H1 (cell line): ENCODE measurements at regions not wholly inside any gene's neighbourhood (a gene's known extent, or its start where the extent isn't known, plus 50 kb on each side); places are given as distances from the start of the nearest gene placed in this dataset.
A peak's percentile ranks its signal among the peaks of the same experiment; 100 is the strongest.

Source experiments
- CTCF ChIA-PET: fragments of 300-600 bp; sonication (Branson Sonifier 250); formaldehyde crosslinking; loops from one replicate; lab custom pipeline; 2021; ENCODE audit not compliant: partially characterized antibody; lab: Charles Lee
- POLR2A ChIA-PET: fragments of 300-600 bp; sonication (Branson Sonifier 250); formaldehyde crosslinking; loops from one replicate; lab custom pipeline; 2021; ENCODE audit warnings: inconsistent platforms; ENCODE audit not compliant: partially characterized antibody; lab: Charles Lee
- DNase-seq, 2 experiments: peaks; one replicate each; pipeline versions ENCODE4 v3.0.0 to v3.0.0-alpha.2; 2010 to 2022; ENCODE audit warnings: low spot score in 2 of 2, low read depth in 1 of 2, mixed read lengths in 1 of 2
- FAIRE-seq: peaks from 2 replicates; lab custom pipeline; 2011; peaks lifted over from hg19 to GRCh38; lab: Jason Lieb, UNC
- H2AFZ ChIP-seq: 2 replicates; pipeline ENCODE4 v1.8.1; 2012; ENCODE audit warnings: low read length, inconsistent platforms
- H2AK5ac ChIP-seq: 2 replicates; pipeline ENCODE4 v1.6.1; 2013; ENCODE audit warnings: low read depth, low read length
- H2BK120ac ChIP-seq: replicated peaks from 2 replicates; pipeline ENCODE3; 2013; ENCODE audit warnings: low read depth, low read length, inconsistent platforms
- H2BK12ac ChIP-seq: 2 replicates; pipeline ENCODE4 v1.6.1; 2013; ENCODE audit warnings: low read depth, low read length
- H2BK15ac ChIP-seq: 2 replicates; pipeline ENCODE4 v1.6.1; 2013; ENCODE audit warnings: low read length
- H2BK20ac ChIP-seq: 2 replicates; pipeline ENCODE4 v1.6.1; 2013; ENCODE audit warnings: low read length
- H2BK5ac ChIP-seq: 2 replicates; pipeline ENCODE4 v1.6.1; 2013; ENCODE audit warnings: low read depth, low read length
- H3K14ac ChIP-seq: 2 replicates; pipeline ENCODE4 v1.6.1; 2013; ENCODE audit warnings: inconsistent platforms; ENCODE audit not compliant: insufficient read length
- H3K18ac ChIP-seq: 2 replicates; pipeline ENCODE4 v1.6.1; 2013; ENCODE audit warnings: low read length; ENCODE audit errors: extremely low read depth
- H3K23ac ChIP-seq: 2 replicates; pipeline ENCODE4 v1.6.1; 2013; ENCODE audit warnings: inconsistent platforms; ENCODE audit not compliant: insufficient read length
- H3K23me2 ChIP-seq: 2 replicates; pipeline ENCODE4 v1.6.1; 2013; ENCODE audit warnings: low read depth, low read length
- H3K27ac ChIP-seq: 2 replicates; pipeline ENCODE4 v1.6.1; 2011; ENCODE audit warnings: low read depth, low read length, inconsistent platforms
- H3K27me3 ChIP-seq, 4 experiments: replicated peaks in 1 of 4; 1 replicate in 1 of 4; 2 replicates in 3 of 4; pipeline versions ENCODE4 v1.6.1 to v1.8.1; 2011 to 2013; ENCODE audit warnings: low read length in 3 of 4, mild to moderate bottlenecking in 3 of 4, inconsistent platforms in 2 of 4, mixed read lengths in 2 of 4, moderate library complexity in 1 of 4; ENCODE audit not compliant: control insufficient read depth in 3 of 4, insufficient read depth in 3 of 4; ENCODE audit errors: extremely low read depth in 1 of 4
- H3K36me3 ChIP-seq, 4 experiments: 2 replicates each; pipeline versions ENCODE4 v1.6.1 to v1.8.1; 2011 to 2013; ENCODE audit warnings: mild to moderate bottlenecking in 4 of 4, low read length in 3 of 4, moderate library complexity in 2 of 4, control low read depth in 1 of 4, inconsistent platforms in 1 of 4; ENCODE audit not compliant: insufficient read depth in 4 of 4, control insufficient read depth in 2 of 4
- H3K4ac ChIP-seq: replicated peaks from 2 replicates; pipeline ENCODE3; 2013; ENCODE audit warnings: low read length, low read depth, mixed read lengths, inconsistent platforms; ENCODE audit not compliant: insufficient read length
- H3K4me1 ChIP-seq, 4 experiments: replicated peaks in 1 of 4; 1 replicate in 1 of 4; 2 replicates in 3 of 4; pipeline versions ENCODE4 v1.6.1 to v1.8.1; 2011 to 2013; ENCODE audit warnings: low read length in 3 of 4, inconsistent platforms in 2 of 4, mixed read lengths in 1 of 4; ENCODE audit not compliant: insufficient read depth in 4 of 4, control insufficient read depth in 3 of 4
- H3K4me2 ChIP-seq, 2 experiments: 2 replicates each; pipeline versions ENCODE4 v1.6.1 to v1.8.1; 2011 to 2013; ENCODE audit warnings: low read depth in 2 of 2, low read length in 2 of 2, control low read depth in 1 of 2, inconsistent platforms in 1 of 2, mild to moderate bottlenecking in 1 of 2; ENCODE audit not compliant: insufficient read depth in 1 of 2
- H3K4me3 ChIP-seq, 4 experiments: fragments of 200-600, 300-600 bp in 1 of 4; sonication (generic), shearing (Covaris generic), sonication (Bioruptor Twin) in 1 of 4; 2 replicates each; pipeline versions ENCODE4 v1.5.1 to v1.8.1; 2011 to 2016; ENCODE audit warnings: low read length in 4 of 4, low read depth in 3 of 4, control low read depth in 2 of 4, inconsistent platforms in 2 of 4, mild to moderate bottlenecking in 2 of 4, mixed read lengths in 1 of 4, moderate library complexity in 1 of 4; ENCODE audit not compliant: insufficient read depth in 2 of 4; ENCODE audit errors: extremely low read depth in 1 of 4
- H3K56ac ChIP-seq: replicated peaks from 2 replicates; pipeline ENCODE3; 2013; ENCODE audit warnings: low read depth, mild to moderate bottlenecking, mixed read lengths, low read length, inconsistent platforms; ENCODE audit not compliant: insufficient read length
- H3K79me1 ChIP-seq: 2 replicates; pipeline ENCODE4 v1.6.1; 2013; ENCODE audit warnings: low read depth, low read length, control low read depth
- H3K79me2 ChIP-seq, 2 experiments: 2 replicates each; pipeline versions ENCODE4 v1.6.1 to v1.8.1; 2012 to 2013; ENCODE audit warnings: low read length in 2 of 2, mild to moderate bottlenecking in 2 of 2, inconsistent platforms in 1 of 2; ENCODE audit not compliant: insufficient read depth in 2 of 2, control insufficient read depth in 1 of 2
- H3K9ac ChIP-seq, 4 experiments: replicated peaks in 1 of 4; 1 replicate in 1 of 4; 2 replicates in 3 of 4; pipeline versions ENCODE4 v1.6.1 to v1.8.1; 2011 to 2013; ENCODE audit warnings: low read depth in 3 of 4, low read length in 3 of 4, control low read depth in 2 of 4, mild to moderate bottlenecking in 2 of 4, moderate library complexity in 2 of 4, inconsistent platforms in 1 of 4; ENCODE audit errors: extremely low read depth in 1 of 4
- H3K9me3 ChIP-seq, 2 experiments: 2 replicates each; pipeline versions ENCODE4 v1.6.1 to v1.8.1; 2012 to 2013; ENCODE audit warnings: mild to moderate bottlenecking in 2 of 2, moderate library complexity in 2 of 2, control low read depth in 1 of 2, inconsistent platforms in 1 of 2, low read depth in 1 of 2, low read length in 1 of 2, mixed read lengths in 1 of 2; ENCODE audit not compliant: insufficient read depth in 2 of 2
- H4K20me1 ChIP-seq, 2 experiments: replicated peaks in 1 of 2; 2 replicates each; pipeline versions ENCODE3 to v1.8.1; 2011 to 2013; ENCODE audit warnings: inconsistent platforms in 2 of 2, low read length in 2 of 2, mild to moderate bottlenecking in 1 of 2; ENCODE audit not compliant: insufficient read depth in 2 of 2, control insufficient read depth in 1 of 2
- H4K5ac ChIP-seq: 2 replicates; pipeline ENCODE4 v1.6.1; 2013; ENCODE audit warnings: low read length, low read depth, mixed read lengths, inconsistent platforms; ENCODE audit not compliant: insufficient read length
- H4K8ac ChIP-seq: 2 replicates; pipeline ENCODE4 v1.8.0; 2013; ENCODE audit warnings: mild to moderate bottlenecking, moderate library complexity, low read length, inconsistent platforms; ENCODE audit not compliant: insufficient read depth; ENCODE audit errors: extremely low read depth
- H4K91ac ChIP-seq: replicated peaks from 2 replicates; pipeline ENCODE3; 2013; ENCODE audit warnings: low read length, mixed read lengths, inconsistent platforms; ENCODE audit not compliant: insufficient read length
- BACH1 ChIP-seq: IDR thresholded peaks from 2 replicates; pipeline ENCODE4 v1.6.1; 2012; ENCODE audit warnings: low read length, improper control_type of control experiment
- BRCA1 ChIP-seq: IDR thresholded peaks from 2 replicates; pipeline ENCODE4 v1.6.1; 2012; ENCODE audit warnings: low read depth, low read length, improper control_type of control experiment
- CBX5 ChIP-seq: fragments of 300-800, 300-1000 bp; sonication (generic); IDR thresholded peaks from 2 replicates; pipeline ENCODE4 v1.7.1; 2016; ENCODE audit warnings: antibody characterized with exemption, low read length, low read depth
- EZH2 ChIP-seq: fragments of 200-600 bp; sonication (generic); IDR thresholded peaks from 2 replicates; pipeline ENCODE4 v1.7.1; 2012; ENCODE audit warnings: low read depth, mild to moderate bottlenecking, moderate library complexity, low read length, inconsistent platforms; ENCODE audit not compliant: severe bottlenecking
- FOSL1 ChIP-seq: IDR thresholded peaks from 2 replicates; pipeline ENCODE4 v1.6.1; 2011; ENCODE audit warnings: mild to moderate bottlenecking, low read depth, low read length, moderate library complexity; ENCODE audit not compliant: insufficient read depth
- KDM1A ChIP-seq: fragments of 200-600, 300-600 bp; sonication (generic); IDR thresholded peaks from 2 replicates; pipeline ENCODE4 v1.7.1; 2016; ENCODE audit warnings: mild to moderate bottlenecking, low read length, borderline replicate concordance
- RBBP5 ChIP-seq: IDR thresholded peaks from 2 replicates; pipeline ENCODE4 v1.7.1; 2012; ENCODE audit warnings: low read depth, mild to moderate bottlenecking, inconsistent platforms, low read length, moderate library complexity, borderline replicate concordance
- RNF2 ChIP-seq: fragments of 200-900, 300-1000 bp; sonication (generic); IDR thresholded peaks from 2 replicates; pipeline ENCODE4 v1.7.1; 2016; ENCODE audit warnings: borderline replicate concordance, low read depth, mild to moderate bottlenecking, antibody characterized with exemption, low read length; ENCODE audit not compliant: poor library complexity, severe bottlenecking; ENCODE audit errors: missing control alignments
- SP2 ChIP-seq: IDR thresholded peaks from 2 replicates; pipeline ENCODE4 v1.6.1; 2012; ENCODE audit warnings: mild to moderate bottlenecking, low read length, inconsistent platforms
- USF2 ChIP-seq: IDR thresholded peaks from 2 replicates; pipeline ENCODE4 v1.6.1; 2011; ENCODE audit warnings: low read length, improper control_type of control experiment
- WGBS, 2 experiments: shearing (Covaris generic) in 1 of 2; methylation state at CpG; one replicate each; pipeline versions ENCODE4 v1.1.6 to v1.1.7; 2013 to 2015; ENCODE audit warnings: low lambda C conversion rate in 2 of 2, mixed read lengths in 2 of 2, inconsistent platforms in 1 of 2, low coverage in 1 of 2, missing lambda C conversion rate in 1 of 2; ENCODE audit not compliant: insufficient replicate concordance in 2 of 2, insufficient coverage in 1 of 2, insufficient read length in 1 of 2; ENCODE audit errors: extremely low coverage in 1 of 2, missing lambda C conversion rate in 1 of 2; 5-methylcytosine and 5-hydroxymethylcytosine counted together

DNA sequence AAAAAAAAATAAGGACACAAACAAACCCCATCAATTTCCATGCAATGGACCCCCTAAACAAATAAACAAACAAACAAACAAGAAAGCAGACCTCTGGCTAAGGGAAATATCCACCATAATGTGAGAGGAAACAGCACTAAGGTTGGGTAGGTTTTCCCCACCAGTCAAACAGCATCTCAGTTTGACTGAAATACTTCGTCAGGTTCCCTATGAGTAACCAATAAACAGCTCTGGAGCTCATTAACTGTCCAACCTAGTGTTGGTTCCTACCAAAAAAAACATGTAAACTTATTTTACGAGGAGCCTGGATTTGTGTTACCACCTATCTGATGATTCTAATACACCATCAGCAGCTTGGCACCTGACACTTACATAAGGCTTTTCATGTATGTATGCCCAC lies 198.5 kb upstream of the TARS1 start:
- H2BK120ac ChIP-seq, result no peak overlapping the region
- TF ChIP-seq EZH2, result no peak
- no peak for TF ChIP-seq CBX5
- TF ChIP-seq BRCA1, result no peak
- TF ChIP-seq BACH1, result no peak
- no peak for TF ChIP-seq SP2
- no peak for TF ChIP-seq FOSL1
- TF ChIP-seq RBBP5, result no peak
- no peak for TF ChIP-seq USF2
- TF ChIP-seq KDM1A, result no peak
- TF ChIP-seq RNF2, result no peak
- TF ChIP-seq, all 59 proteins: peak for 0
- ChIA-PET POLR2A (no interaction called here), CTCF (no interaction called here)
- Histone ChIP-seq H2AK5ac (no peak overlapping the region), H3K79me2 (no peaks in the 10 kb centered on the region), H3K56ac (no peak overlapping the region), H3K4me3 (no peak overlapping the region), H2BK12ac (no peak overlapping the region), H3K4me2 (no peak overlapping the region), H3K9me3 (no peaks in the 10 kb centered on the region), H3K18ac (no peak overlapping the region), H2BK15ac (no peak overlapping the region), H3K14ac (no peak overlapping the region), H3K79me1 (no peaks in the 10 kb centered on the region), H4K91ac (no peak overlapping the region), H4K5ac (no peak overlapping the region), H3K23me2 (no peaks in the 10 kb centered on the region), H3K27me3 (no peaks in the 10 kb centered on the region), H4K20me1 (no peaks in the 10 kb centered on the region), H3K36me3 (no peaks in the 10 kb centered on the region), H3K27ac (no peak overlapping the region), H4K8ac (no peak overlapping the region), H2BK20ac (no peak overlapping the region), H3K9ac (no peak overlapping the region), H3K4ac (no peak overlapping the region), H3K4me1 (no peaks in the 10 kb centered on the region), H2AFZ (no peak overlapping the region), H2BK5ac (no peak overlapping the region), H3K23ac (no peak overlapping the region)
- DNase-seq, result no peak
- peak; percentile 19 for FAIRE-seq
- WGBS, 2 experiments, result 93% methylated on average over 2 of the region's 2 CpGs; no CpG with 5 or more reads in 1 of the 2 experiments
